GM12873 (cell line): ENCODE measurements at regions not wholly inside any gene's neighbourhood (a gene's known extent, or its start where the extent isn't known, plus 50 kb on each side); places are given as distances from the start of the nearest gene placed in this dataset.

Experiments used
- CTCF ChIP-seq: IDR thresholded peaks from 2 replicates; pipeline ENCODE4 v1.5.1; 2012; ENCODE audit warnings: low read depth, mild to moderate bottlenecking, moderate library complexity, low read length, control low read depth; ENCODE audit not compliant: insufficient read depth; ENCODE audit errors: missing control alignments

GRCh38 chr5:91611746-91612145 lies 228.6 kb upstream of the ARRDC3 start:
- no peak for TF ChIP-seq CTCF

- no peak for TF ChIP-seq CTCF
Measured at GRCh38 chr5:91607675-91608074, 224.6 kb upstream of the ARRDC3 start.

GRCh38 chr5:91599863-91600262 lies 216.7 kb upstream of the ARRDC3 start:
- no peak for TF ChIP-seq CTCF

GRCh38 chr5:91598216-91598615 lies 215.1 kb upstream of the ARRDC3 start:
- TF ChIP-seq CTCF: no peak

- no peak for TF ChIP-seq CTCF
Measured at GRCh38 chr5:91595424-91595823, 212.3 kb upstream of the ARRDC3 start.

GRCh38 chr5:91591076-91591475 lies 208.0 kb upstream of the ARRDC3 start:
- no peak for TF ChIP-seq CTCF

- TF ChIP-seq CTCF: no peak
Measured at GRCh38 chr5:91586232-91586631, 203.1 kb upstream of the ARRDC3 start.
